MV-4-11 (cell line): ENCODE measurements at regions not wholly inside any gene's neighbourhood (a gene's known extent, or its start where the extent isn't known, plus 50 kb on each side); places are given as distances from the start of the nearest gene placed in this dataset.
A peak's percentile ranks its signal among the peaks of the same experiment; 100 is the strongest.
"Not testable (repeated sequence)": the region's sequence is repeated elsewhere in the genome, so short reads cannot be mapped to it uniquely, and the experiment has no call there.

Experiments used
- DNase-seq: peaks from one replicate; lab custom pipeline; 2025; lab: John Stamatoyannopoulos, UW

DNA sequence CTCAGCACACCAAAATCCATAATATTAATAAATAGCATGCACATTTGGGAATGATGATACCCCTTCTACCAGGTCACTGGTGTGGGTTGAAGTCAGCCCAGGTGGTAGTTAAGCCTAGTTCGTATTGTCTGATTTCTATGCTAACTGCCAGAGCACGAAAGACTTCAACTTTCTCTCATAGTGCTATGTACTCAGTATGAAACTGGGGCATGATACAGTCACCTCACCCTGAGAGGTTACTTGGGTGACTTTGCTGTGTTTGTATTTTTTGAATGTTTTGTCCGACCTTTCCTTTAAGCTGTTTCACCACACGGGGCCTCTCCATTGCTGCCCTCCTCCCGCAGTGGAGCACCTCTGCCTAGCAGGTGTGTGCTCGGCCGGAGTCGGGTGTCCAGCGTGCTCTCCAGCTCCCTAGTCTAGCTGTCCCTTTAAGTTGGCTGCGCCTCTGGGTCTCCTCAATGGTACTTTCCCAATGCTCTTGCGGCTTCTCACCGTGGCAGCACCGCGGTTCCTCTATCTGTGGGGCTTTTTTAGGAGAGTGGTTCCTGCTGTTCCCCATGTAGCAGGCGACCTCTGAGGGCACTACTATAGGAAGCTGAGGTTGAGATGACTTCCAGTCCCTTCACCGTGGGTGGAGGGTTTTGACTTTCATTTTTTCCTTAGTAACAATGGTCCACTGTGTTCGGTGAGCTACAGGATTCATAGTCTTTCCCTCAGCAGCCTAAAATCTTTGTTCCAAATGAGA is 524.0 kb upstream of the PFKP start:
- DNase-seq: no peak

GRCh38 chr10:2541176-2541575 is 526.2 kb upstream of the PFKP start:
- no peak for DNase-seq

DNA sequence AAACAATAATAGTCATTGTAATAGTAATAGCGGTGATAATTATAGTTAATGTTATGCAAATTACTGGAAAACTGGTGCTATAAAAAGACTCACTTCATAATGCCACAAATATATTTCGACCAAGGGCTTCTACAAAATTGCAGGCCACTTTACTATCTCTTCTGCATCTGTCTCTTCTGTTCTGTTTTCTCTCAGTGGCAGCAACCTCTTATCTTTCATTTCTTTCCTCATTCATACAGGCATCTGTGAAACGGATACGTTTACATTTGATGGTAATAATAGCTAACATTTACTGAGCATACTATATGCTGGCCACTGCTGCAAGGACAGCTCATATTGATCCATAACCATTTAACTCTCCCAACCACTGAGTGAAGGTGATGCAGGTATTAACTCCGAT is 537.4 kb upstream of the PFKP start:
- no peak for DNase-seq

- no peak for DNase-seq
These were observed 541.6 kb upstream of the PFKP start for GRCh38 chr10:2525781-2526180.

DNA sequence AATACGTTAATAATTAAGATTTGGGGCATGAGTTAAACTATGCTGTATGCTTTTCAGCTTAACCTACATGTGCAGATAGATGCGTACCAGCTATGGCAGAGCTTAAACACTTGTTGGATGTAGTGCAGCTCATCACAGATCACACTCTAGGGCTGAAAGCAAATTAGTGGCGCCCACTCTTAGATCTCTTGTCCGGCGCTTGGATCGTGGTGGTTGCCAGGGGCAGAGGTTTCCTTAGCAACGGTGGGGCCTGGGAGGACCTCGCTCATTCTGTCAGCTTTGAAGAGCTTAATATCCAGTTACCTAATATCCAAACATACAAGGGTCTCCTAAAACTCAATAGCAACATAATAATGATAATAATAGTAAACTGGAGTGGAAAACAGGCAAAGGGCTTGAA is 548.2 kb upstream of the PFKP start:
- DNase-seq: no peak

GRCh38 chr10:2509081-2509531 is 558.2 kb upstream of the PFKP start:
- peak; percentile 74 for DNase-seq

- not testable (repeated sequence) for DNase-seq
These were observed 565.9 kb upstream of the PFKP start for GRCh38 chr10:2501366-2501940.

DNA sequence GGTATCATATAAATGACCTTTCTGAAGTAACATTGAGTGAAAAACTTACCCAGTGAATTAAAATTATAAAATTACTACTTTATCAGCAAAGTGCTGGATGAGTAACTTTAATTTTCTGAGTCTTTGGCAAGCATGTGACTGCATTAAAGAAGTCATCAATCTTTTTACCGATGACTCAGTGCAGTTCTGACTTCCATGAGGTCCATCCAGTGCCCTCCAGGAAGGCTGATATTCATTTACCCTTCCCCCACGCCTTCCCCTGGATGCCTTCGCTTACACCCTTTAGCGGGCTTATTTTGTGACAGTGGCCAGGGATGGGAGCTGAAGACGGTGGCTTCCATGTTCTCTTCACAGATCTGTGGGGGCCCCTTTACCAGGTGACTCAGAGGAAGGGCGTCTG is 572.9 kb upstream of the PFKP start:
- no peak for DNase-seq

DNA sequence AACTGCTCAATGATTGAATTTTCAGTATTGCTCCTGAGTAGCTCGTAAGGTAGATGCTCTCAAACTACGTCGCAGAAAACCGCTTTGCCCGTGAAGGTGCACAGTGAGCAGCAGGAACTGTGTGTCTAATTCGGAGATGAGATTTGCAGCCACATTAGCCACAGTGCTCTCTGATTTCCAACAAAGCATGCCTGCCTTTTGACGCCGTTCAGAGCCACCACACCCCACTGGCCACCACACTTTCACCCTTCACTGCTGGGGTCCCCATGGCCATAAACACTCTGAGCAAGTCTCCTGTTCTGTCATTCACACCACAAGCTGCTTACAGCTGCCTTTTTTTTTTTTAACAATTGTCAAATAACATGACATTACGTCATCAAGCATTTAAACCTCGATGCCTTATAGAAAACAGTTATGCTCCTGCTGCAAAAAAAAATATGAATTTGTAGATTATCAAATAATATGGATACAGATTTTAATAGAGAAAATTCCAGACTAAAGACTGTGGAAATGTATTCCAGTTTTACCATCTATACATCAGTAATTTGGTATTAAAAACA is 578.8 kb upstream of the PFKP start:
- no peak for DNase-seq

DNA sequence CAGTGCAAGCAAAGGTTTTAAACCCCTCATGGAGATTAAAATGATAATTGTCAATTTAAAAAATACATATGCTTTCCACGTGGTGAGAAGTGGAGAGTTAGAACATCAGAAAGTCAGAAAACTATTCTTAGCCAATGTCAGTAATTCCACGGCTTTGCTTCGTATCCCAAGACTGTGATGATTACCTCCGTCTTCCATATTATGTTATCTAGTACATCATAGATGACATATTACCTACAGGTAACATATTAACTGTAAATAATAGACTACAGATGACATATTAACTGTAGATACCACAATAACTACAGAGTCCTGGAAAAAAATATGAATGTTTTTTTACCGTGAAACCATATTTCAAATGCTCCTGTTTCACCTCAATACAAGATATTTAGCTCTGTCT is 579.4 kb upstream of the PFKP start:
- no peak for DNase-seq

- DNase-seq: no peak
These were observed 588.7 kb upstream of the PFKP start for GRCh38 chr10:2478656-2479055.

GRCh38 chr10:2476812-2477553 is 590.4 kb upstream of the PFKP start:
- no peak for DNase-seq

GRCh38 chr10:2476218-2476811 is 591.0 kb upstream of the PFKP start:
- peak; percentile 23 for DNase-seq

DNA sequence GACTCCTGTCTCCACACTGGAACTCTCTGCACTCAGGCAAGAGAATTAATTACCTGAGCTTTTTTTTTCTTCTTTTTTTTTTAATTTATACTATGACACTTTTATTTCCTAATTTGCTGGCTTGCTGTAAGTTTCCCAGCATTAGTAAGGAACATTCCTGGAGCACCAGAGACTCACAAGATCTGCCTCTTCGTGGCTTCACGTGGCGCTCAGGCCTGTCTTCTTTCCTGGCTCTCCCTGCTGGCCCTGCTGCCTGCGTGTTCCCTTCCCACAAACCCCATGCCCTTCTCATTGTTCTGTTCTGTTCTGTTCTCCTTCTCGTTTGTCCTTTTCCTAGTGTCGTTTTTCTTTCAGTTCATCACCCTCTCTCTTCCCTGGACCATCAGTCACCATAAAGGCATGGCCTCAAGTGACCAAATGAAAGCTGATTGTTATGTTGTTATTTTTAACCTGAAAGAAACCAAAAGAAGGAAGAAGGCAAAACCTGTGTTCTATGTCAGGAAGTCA is 591.6 kb upstream of the PFKP start:
- DNase-seq: peak; percentile 43

GRCh38 chr10:2471811-2472210 is 595.5 kb upstream of the PFKP start:
- DNase-seq: no peak

DNA sequence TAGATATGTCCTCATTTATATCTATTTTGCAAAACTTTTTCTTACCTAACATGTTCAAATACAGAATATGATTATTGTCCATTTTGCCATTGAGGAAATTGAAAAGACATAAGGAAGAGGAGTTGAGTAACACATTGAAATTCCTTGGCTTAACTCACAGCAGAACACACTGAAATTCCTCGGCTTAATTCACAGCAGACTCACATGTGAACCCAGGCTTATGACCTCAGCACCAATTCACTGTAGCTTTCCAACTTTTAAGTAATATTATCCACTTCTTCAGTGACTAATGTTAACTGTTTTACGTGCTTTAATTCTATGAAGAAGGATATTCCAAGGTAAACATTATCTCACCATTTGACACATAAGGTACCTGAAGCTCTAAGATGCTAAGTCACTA is 597.5 kb upstream of the PFKP start:
- no peak for DNase-seq

GRCh38 chr10:2464483-2464882 is 602.9 kb upstream of the PFKP start:
- no peak for DNase-seq

GRCh38 chr10:2463316-2463715 is 604.0 kb upstream of the PFKP start:
- DNase-seq: no peak

GRCh38 chr10:2462581-2462980 is 604.8 kb upstream of the PFKP start:
- DNase-seq: no peak

- DNase-seq: peak; percentile 20
These were observed 606.5 kb upstream of the PFKP start for GRCh38 chr10:2460812-2461211.

DNA sequence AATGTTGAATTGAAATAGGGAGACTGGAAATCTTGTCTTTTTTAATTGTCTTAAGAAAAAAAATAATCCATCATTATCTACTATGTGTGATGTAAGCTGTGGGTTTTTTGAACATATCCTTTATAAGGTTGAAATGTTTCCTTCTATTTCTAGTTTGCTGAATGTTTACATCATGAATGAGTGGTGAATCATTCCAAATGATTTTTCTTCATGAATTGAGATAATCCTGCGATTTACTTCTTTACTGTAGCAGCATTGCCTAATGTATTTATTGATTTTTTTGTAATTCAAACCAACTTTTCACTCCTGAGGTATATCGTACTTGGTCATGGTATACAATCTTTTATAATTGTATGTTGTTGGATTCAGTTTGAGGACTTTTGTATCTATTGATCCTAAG is 607.6 kb upstream of the PFKP start:
- DNase-seq: no peak

DNA sequence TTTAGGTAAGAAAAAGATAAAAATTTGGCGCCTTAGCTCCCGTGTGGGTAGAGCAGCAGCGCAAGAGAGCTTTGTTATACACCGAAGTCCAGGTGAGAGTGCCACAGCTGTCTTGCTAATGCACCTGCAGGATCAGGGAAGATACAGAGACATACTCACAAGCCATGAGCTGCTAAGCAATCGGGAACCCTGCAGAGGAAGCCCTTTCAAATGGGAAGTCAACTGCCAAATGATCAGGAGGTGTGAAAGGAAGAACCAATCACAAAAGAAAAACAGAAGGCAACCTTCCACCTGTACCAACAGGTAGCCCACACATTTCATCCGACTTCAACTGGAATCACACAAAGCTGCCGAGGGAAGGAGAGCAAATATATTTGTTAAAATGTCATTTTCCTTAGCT is 610.5 kb upstream of the PFKP start:
- DNase-seq: no peak
